IPS-NIHi7 (cell line): ENCODE measurements at regions not wholly inside any gene's neighbourhood (a gene's known extent, or its start where the extent isn't known, plus 50 kb on each side); places are given as distances from the start of the nearest gene placed in this dataset.
"Not testable (repeated sequence)": the region's sequence is repeated elsewhere in the genome, so short reads cannot be mapped to it uniquely, and the experiment has no call there.

Source experiments
- DNase-seq: peaks from one replicate; pipeline ENCODE4 v3.0.0; 2012; ENCODE audit warnings: mixed read lengths; ENCODE audit errors: extremely low spot score

GRCh38 chr22:35183917-35184316 is 73.4 kb upstream of the HMGXB4 start:
- DNase-seq = no peak

- no peak for DNase-seq
Observed at GRCh38 chr22:35186492-35186891, 70.8 kb upstream of the HMGXB4 start.

- not testable (repeated sequence) for DNase-seq
Observed at GRCh38 chr22:35188930-35189329, 68.4 kb upstream of the HMGXB4 start.

- DNase-seq = no peak
Observed at GRCh38 chr22:35189559-35189958, 67.7 kb upstream of the HMGXB4 start.

GRCh38 chr22:35191412-35191811 is 65.9 kb upstream of the HMGXB4 start:
- DNase-seq = no peak

- no peak for DNase-seq
Observed at GRCh38 chr22:35192129-35192918, 65.0 kb upstream of the HMGXB4 start.

- no peak for DNase-seq
Observed at GRCh38 chr22:35195226-35195625, 62.1 kb upstream of the HMGXB4 start.

GRCh38 chr22:35195821-35196220 is 61.5 kb upstream of the HMGXB4 start:
- no peak for DNase-seq

GRCh38 chr22:35197071-35197470 is 60.2 kb upstream of the HMGXB4 start:
- DNase-seq = no peak

GRCh38 chr22:35197886-35198285 is 59.4 kb upstream of the HMGXB4 start:
- no peak for DNase-seq

GRCh38 chr22:35198738-35199137 is 58.6 kb upstream of the HMGXB4 start:
- no peak for DNase-seq

GRCh38 chr22:35202376-35202775 is 54.9 kb upstream of the HMGXB4 start:
- no peak for DNase-seq

GRCh38 chr22:35203583-35203982 is 53.7 kb upstream of the HMGXB4 start:
- no peak for DNase-seq

GRCh38 chr22:35204807-35205775 is 52.2 kb upstream of the HMGXB4 start:
- DNase-seq = no peak

GRCh38 chr22:35205961-35206360 is 51.3 kb upstream of the HMGXB4 start:
- no peak for DNase-seq

- no peak for DNase-seq
Observed at GRCh38 chr22:35206889-35207288, 50.4 kb upstream of the HMGXB4 start.
